Heart left ventricle (tissue), 16 donors: ENCODE measurements at regions not wholly inside any gene's neighbourhood (a gene's known extent, or its start where the extent isn't known, plus 50 kb on each side); places are given as distances from the start of the nearest gene placed in this dataset.

Experiments
- ATAC-seq, 4 donors: fragments of 200-7000 bp; cut with Tn5 transposase; one replicate each; pipeline ENCODE4 v1.9.1; 2020 to 2022; ENCODE audit warnings: moderate library complexity in 4 of 4, mild to moderate bottlenecking in 3 of 4, moderate number of reproducible peaks in 1 of 4
- DNase-seq, 5 donors: peaks; one replicate each; pipeline ENCODE4 v3.0.0-alpha.2; 2020
- H3K27ac ChIP-seq, 12 donors: fragments of 200-600 bp; sonication (generic) in 4 of 12; one replicate each; pipeline versions ENCODE4 v1.5.0 to v1.8.0; 2016 to 2022; ENCODE audit warnings: mild to moderate bottlenecking in 2 of 12
- H3K27me3 ChIP-seq, 9 donors: fragments of 200-600 bp; sonication (generic) in 2 of 9; one replicate each; pipeline versions ENCODE4 v1.5.1 to v1.8.0; 2016 to 2022; ENCODE audit warnings: mild to moderate bottlenecking in 3 of 9
- H3K36me3 ChIP-seq, 9 donors: fragments of 200-600 bp; sonication (generic) in 2 of 9; one replicate each; pipeline versions ENCODE4 v1.5.0 to v1.8.0; 2018 to 2022; ENCODE audit warnings: mild to moderate bottlenecking in 2 of 9
- H3K4me1 ChIP-seq, 12 donors: fragments of 200-600 bp; sonication (generic) in 4 of 12; one replicate each; pipeline versions ENCODE4 v1.5.0 to v1.8.0; 2016 to 2022; ENCODE audit warnings: mild to moderate bottlenecking in 3 of 12
- H3K4me3 ChIP-seq, 12 donors: fragments of 200-600 bp; sonication (generic) in 4 of 12; one replicate each; pipeline versions ENCODE4 v1.5.0 to v1.8.0; 2017 to 2022; ENCODE audit warnings: mild to moderate bottlenecking in 9 of 12, moderate library complexity in 4 of 12
- H3K9me3 ChIP-seq, 12 donors: fragments of 200-600 bp; sonication (generic) in 4 of 12; one replicate each; pipeline versions ENCODE4 v1.5.0 to v1.8.0; 2016 to 2022; ENCODE audit warnings: mild to moderate bottlenecking in 1 of 12
- POLR2A ChIP-seq, 2 donors: fragments of 450-650 bp; IDR thresholded peaks; one replicate each; pipeline ENCODE4 v1.6.1; 2017; ENCODE audit warnings: antibody characterized with exemption in 2 of 2, mild to moderate bottlenecking in 2 of 2, moderate library complexity in 2 of 2
- WGBS, 4 donors: extraction: QIAGEN DNeasy Blood & Tissue Kit in 2 of 4; methylation state at CpG; one replicate each; pipeline versions ENCODE4 v1.1.5 to v1.1.7; 2013 to 2018; 5-methylcytosine and 5-hydroxymethylcytosine counted together
- intact Hi-C, 10 donors: fragments of 100-400 bp; cut with DNase I; formaldehyde crosslinking; loops; one replicate each; pipeline versions ENCODE4 v1.11.1 to v1.14.2; 2022
- TF ChIP-seq, protein P1 (sequence below), 12 donors: fragments of 200-600 bp; sonication (generic) in 4 of 12; IDR thresholded peaks; one replicate each; pipeline versions ENCODE4 v1.5.0 to v1.8.0; 2018 to 2022; ENCODE audit warnings: antibody characterized with exemption in 12 of 12, mild to moderate bottlenecking in 5 of 12
- donor health status: ischemic (EF 13 %, LVEDD 7.1; RV severe dilation, severe dysfunction).
- donor health status: healthy with polysubstance abuse.
- donor health status: DM: no; HTN: yes; CAD: no.
- donor health status: DM: no; HTN: no; CAD: no.
- donor health status: ischemic (EF 25% LVEDD 6.9; RV normal size, moderate dysfunction).
- donor health status: ischemic (EF 25% LVEDD 5.7; RV mildly dilated, moderate dysfunction).
- donor health status: healthy.
- donor health status: DM: yes; HTN: yes; CAD: no.
- donor health status: ischemic (EF 35%, LVEDD 5.7; RV mildly dilated, moderate dysfunction).
- donor health status: nonischemic (EF 11% LVEDD 7.7; RV severe dilation, severe dysfunction).
- donor health status: DM: yes; HTN: yes; CAD: no.
- donor health status: PGD.
- donor health status: ischemic (EF 29% LVEDD 5.4; RV normal size, mild dysfunction).
- donor health status: nonischemic (EF 23%, LVEDD 6.1; RV moderate dilation, normal function).

DNA sequence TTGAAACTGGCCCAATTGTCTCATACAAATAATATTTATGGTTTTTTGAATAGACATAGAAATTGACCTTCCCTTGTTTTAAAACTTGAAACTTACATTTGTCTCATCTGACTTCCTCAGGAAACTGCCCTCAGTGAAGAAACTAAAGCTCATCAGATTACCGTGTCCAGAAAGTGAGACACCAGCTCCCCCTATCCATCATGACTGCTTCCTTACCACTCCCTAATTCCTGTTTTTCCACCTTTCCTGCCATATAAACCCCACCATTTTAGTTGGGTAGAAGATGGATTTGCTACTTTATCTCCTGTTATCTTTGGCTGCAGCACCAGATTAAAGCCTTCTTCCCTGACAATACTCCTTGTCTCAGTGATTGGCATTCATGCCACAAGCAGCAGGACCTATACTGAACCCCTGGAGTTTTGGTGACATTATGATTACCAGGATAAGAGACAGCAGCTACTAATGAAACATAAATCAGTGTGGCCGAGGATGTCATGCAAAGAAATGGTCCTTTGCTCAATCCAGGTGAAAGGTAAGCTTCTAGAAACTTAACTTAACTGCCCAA lies 1627.6 kb upstream of the ZEB2 start:
- H3K36me3 ChIP-seq = no peaks in the 10 kb centered on the region
- ATAC-seq (no peak), DNase-seq (no peak)
- no peaks in the 10 kb centered on the region for H3K4me1 ChIP-seq
- no peak overlapping the region for H3K4me3 ChIP-seq
- intact Hi-C loops = no loop called here
- peaks cover 0 to 4% (median 0%) of the 10 kb centered on the region in 12 donors for H3K9me3 ChIP-seq
- no peak overlapping the region for H3K27ac ChIP-seq
- TF ChIP-seq, protein P1, sequence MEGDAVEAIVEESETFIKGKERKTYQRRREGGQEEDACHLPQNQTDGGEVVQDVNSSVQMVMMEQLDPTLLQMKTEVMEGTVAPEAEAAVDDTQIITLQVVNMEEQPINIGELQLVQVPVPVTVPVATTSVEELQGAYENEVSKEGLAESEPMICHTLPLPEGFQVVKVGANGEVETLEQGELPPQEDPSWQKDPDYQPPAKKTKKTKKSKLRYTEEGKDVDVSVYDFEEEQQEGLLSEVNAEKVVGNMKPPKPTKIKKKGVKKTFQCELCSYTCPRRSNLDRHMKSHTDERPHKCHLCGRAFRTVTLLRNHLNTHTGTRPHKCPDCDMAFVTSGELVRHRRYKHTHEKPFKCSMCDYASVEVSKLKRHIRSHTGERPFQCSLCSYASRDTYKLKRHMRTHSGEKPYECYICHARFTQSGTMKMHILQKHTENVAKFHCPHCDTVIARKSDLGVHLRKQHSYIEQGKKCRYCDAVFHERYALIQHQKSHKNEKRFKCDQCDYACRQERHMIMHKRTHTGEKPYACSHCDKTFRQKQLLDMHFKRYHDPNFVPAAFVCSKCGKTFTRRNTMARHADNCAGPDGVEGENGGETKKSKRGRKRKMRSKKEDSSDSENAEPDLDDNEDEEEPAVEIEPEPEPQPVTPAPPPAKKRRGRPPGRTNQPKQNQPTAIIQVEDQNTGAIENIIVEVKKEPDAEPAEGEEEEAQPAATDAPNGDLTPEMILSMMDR (IDR thresholded peaks at IDR 0.05) = no peak
- TF ChIP-seq POLR2A (IDR thresholded peaks at IDR 0.05) = no peak
- 51 to 73% (median 62%) methylated on average over 2 of the region's 2 CpGs for WGBS, 4 donors
- H3K27me3 ChIP-seq = no peaks in the 10 kb centered on the region

DNA sequence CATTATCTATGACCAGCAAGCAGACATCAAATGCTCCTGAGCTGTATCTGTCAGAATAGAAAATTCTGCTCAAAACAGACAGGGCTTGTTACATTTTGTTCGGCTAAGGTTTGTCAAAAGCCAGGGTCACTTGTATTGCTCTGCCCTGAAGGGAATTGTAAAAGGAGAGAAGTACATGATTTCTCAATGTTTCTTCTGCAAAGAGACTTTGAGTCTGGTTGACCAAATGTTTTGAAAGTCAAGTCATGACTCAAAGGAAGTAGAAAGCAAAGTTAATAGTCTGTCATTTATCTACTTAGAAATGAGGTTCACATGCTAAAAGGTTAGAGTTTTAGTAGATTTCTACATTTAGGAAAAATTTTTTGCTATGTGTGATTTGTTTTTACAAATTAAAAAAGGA lies 1624.1 kb upstream of the ZEB2 start:
- no peaks in the 10 kb centered on the region for H3K9me3 ChIP-seq
- no peaks in the 10 kb centered on the region for H3K4me1 ChIP-seq
- H3K36me3 ChIP-seq = no peaks in the 10 kb centered on the region
- WGBS, 4 donors = 87 to 95% (median 90%) methylated on average over 1 of the region's 1 CpG
- TF ChIP-seq, protein P1 (IDR thresholded peaks at IDR 0.05) = no peak
- no peak for TF ChIP-seq POLR2A (IDR thresholded peaks at IDR 0.05)
- ATAC-seq (no peak), DNase-seq (no peak)
- no peak overlapping the region for H3K27ac ChIP-seq
- H3K4me3 ChIP-seq = no peak overlapping the region
- no peaks in the 10 kb centered on the region for H3K27me3 ChIP-seq
- intact Hi-C loops = no loop called here

DNA sequence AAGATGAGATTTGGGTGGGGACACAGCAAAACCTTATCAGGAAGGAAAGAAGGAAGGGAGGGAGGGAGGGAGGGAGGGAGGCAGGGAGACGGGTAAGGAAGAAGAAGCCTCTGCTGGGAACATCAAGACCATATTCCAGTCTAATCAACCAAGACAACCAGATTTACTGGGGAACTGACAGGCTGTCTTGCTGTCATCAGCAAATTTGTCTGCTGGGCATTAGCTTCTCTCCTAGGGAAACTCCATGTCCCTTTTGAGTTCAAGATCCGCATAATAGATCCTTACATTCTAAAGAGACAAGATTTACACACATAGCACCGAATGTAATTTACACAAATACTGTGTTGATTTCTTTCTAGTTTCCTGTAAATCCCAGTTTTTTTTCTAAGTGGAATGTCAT lies 1618.9 kb upstream of the ZEB2 start:
- Histone ChIP-seq H3K4me3 (no peak overlapping the region), H3K27ac (no peak overlapping the region), H3K36me3 (no peaks in the 10 kb centered on the region), H3K9me3 (no peaks in the 10 kb centered on the region), H3K27me3 (no peaks in the 10 kb centered on the region), H3K4me1 (no peaks in the 10 kb centered on the region)
- no peak for TF ChIP-seq POLR2A (IDR thresholded peaks at IDR 0.05)
- TF ChIP-seq, protein P1 (IDR thresholded peaks at IDR 0.05) = no peak
- intact Hi-C loops = no loop called here
- no peak for DNase-seq
- 78 to 87% (median 84%) methylated on average over 3 of the region's 3 CpGs for WGBS, 4 donors
- no peak for ATAC-seq

DNA sequence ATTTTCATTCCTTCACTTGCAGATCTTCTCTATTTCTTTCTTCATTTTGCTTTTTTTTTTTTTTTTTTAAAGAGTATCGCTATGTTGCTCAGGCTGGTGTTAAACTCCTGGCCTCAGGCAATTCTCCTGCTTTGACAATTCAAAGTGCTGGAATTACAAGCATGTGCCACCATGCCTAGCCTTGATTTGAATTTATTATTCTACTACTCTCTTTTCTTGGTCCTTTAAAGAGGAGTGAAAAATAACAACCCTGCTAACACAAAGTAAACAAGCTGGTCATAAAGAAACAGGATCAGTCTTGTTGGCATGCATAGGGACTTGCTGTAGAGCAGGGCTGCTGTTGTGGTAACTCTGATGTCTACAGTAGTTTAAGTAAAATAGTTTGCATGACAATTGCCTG lies 1615.3 kb upstream of the ZEB2 start:
- intact Hi-C loops = no loop called here
- 93 to 97% (median 95%) methylated on average over 1 of the region's 1 CpG for WGBS, 4 donors
- H3K4me1 ChIP-seq = no peaks in the 10 kb centered on the region
- TF ChIP-seq POLR2A (IDR thresholded peaks at IDR 0.05) = no peak
- TF ChIP-seq, protein P1 (IDR thresholded peaks at IDR 0.05) = no peak
- ATAC-seq = no peak
- DNase-seq = no peak
- no peaks in the 10 kb centered on the region for H3K36me3 ChIP-seq
- H3K9me3 ChIP-seq = no peaks in the 10 kb centered on the region
- no peak overlapping the region for H3K27ac ChIP-seq
- no peak overlapping the region for H3K4me3 ChIP-seq
- no peaks in the 10 kb centered on the region for H3K27me3 ChIP-seq
